Liver (tissue), 8 donors: ENCODE measurements at regions not wholly inside any gene's neighbourhood (a gene's known extent, or its start where the extent isn't known, plus 50 kb on each side); places are given as distances from the start of the nearest gene placed in this dataset.

Experiments used
- DNase-seq: peaks from one replicate; pipeline ENCODE4 v3.0.0-alpha.2; 2017; ENCODE audit warnings: low spot score
- H3K27ac ChIP-seq, 2 donors: one replicate each; pipeline ENCODE4 v1.7.0; 2013; ENCODE audit warnings: inconsistent platforms in 2 of 2, low read length in 2 of 2, control low read depth in 1 of 2, low read depth in 1 of 2, mild to moderate bottlenecking in 1 of 2
- H3K27me3 ChIP-seq, 4 donors: one replicate each; pipeline versions ENCODE4 v1.6.1 to v1.7.0; 2013; ENCODE audit warnings: low read length in 3 of 4, inconsistent platforms in 1 of 4, mild to moderate bottlenecking in 1 of 4, moderate library complexity in 1 of 4; ENCODE audit not compliant: control insufficient read depth in 4 of 4, insufficient read depth in 4 of 4
- H3K36me3 ChIP-seq, 4 donors: one replicate each; pipeline versions ENCODE4 v1.6.1 to v1.7.0; 2013; ENCODE audit warnings: low read length in 3 of 4, mild to moderate bottlenecking in 3 of 4, low read depth in 1 of 4, moderate library complexity in 1 of 4; ENCODE audit not compliant: control insufficient read depth in 4 of 4, insufficient read depth in 3 of 4
- H3K4me1 ChIP-seq, 4 donors: one replicate each; pipeline versions ENCODE4 v1.6.1 to v1.7.0; 2013; ENCODE audit warnings: low read length in 3 of 4, mild to moderate bottlenecking in 3 of 4, moderate library complexity in 1 of 4; ENCODE audit not compliant: control insufficient read depth in 4 of 4, insufficient read depth in 4 of 4
- H3K4me3 ChIP-seq, 3 donors: one replicate each; pipeline versions ENCODE4 v1.6.1 to v1.7.0; 2013; ENCODE audit warnings: low read length in 3 of 3, control low read depth in 1 of 3, low read depth in 1 of 3, mild to moderate bottlenecking in 1 of 3
- H3K9ac ChIP-seq, 2 donors: one replicate each; pipeline ENCODE4 v1.7.0; 2013; ENCODE audit warnings: low read length in 2 of 2, mild to moderate bottlenecking in 2 of 2, moderate library complexity in 2 of 2, control low read depth in 1 of 2, low read depth in 1 of 2
- H3K9me3 ChIP-seq, 4 donors: one replicate each; pipeline versions ENCODE4 v1.6.1 to v1.7.0; 2013; ENCODE audit warnings: low read length in 3 of 4; ENCODE audit not compliant: control insufficient read depth in 4 of 4
- EGR1 ChIP-seq, 2 donors: IDR thresholded peaks; 2 replicates each; pipeline ENCODE4 v1.6.1; 2016 to 2018; ENCODE audit warnings: antibody characterized with exemption in 2 of 2, low read depth in 2 of 2
- FOXA1 ChIP-seq: IDR thresholded peaks from 2 replicates; pipeline ENCODE4 v1.6.1; 2016; ENCODE audit warnings: antibody characterized with exemption
- FOXA2 ChIP-seq: IDR thresholded peaks from 2 replicates; pipeline ENCODE4 v1.6.1; 2016; ENCODE audit warnings: antibody characterized with exemption
- GABPA ChIP-seq, 2 donors: IDR thresholded peaks in 1 of 2; conservative IDR thresholded peaks in 1 of 2; 2 replicates each; pipeline ENCODE4 v1.6.1; 2016; ENCODE audit warnings: antibody characterized with exemption in 2 of 2, mild to moderate bottlenecking in 1 of 2, moderate library complexity in 1 of 2
- HNF4A ChIP-seq, 2 donors: conservative IDR thresholded peaks; 2 replicates each; pipeline ENCODE4 v1.6.1; 2016; ENCODE audit warnings: antibody characterized with exemption in 2 of 2, mild to moderate bottlenecking in 2 of 2
- HNF4G ChIP-seq: IDR thresholded peaks from 2 replicates; pipeline ENCODE4 v1.6.1; 2016; ENCODE audit warnings: antibody characterized with exemption
- RAD21 ChIP-seq, 2 donors: IDR thresholded peaks; 2 replicates each; pipeline ENCODE4 v1.6.1; 2016; ENCODE audit warnings: antibody characterized with exemption in 2 of 2, mild to moderate bottlenecking in 2 of 2
- RXRA ChIP-seq, 2 donors: IDR thresholded peaks; 2 replicates each; pipeline ENCODE4 v1.6.1; 2017 to 2018; ENCODE audit warnings: antibody characterized with exemption in 2 of 2, mild to moderate bottlenecking in 1 of 2
- SP1 ChIP-seq: IDR thresholded peaks from 2 replicates; pipeline ENCODE4 v1.6.1; 2018; ENCODE audit warnings: antibody characterized with exemption, mild to moderate bottlenecking
- TAF1 ChIP-seq: conservative IDR thresholded peaks from 2 replicates; pipeline ENCODE4 v1.6.1; 2016; ENCODE audit warnings: antibody characterized with exemption, mild to moderate bottlenecking
- WGBS: extraction: QIAGEN DNeasy Blood & Tissue Kit; methylation state at CpG from one replicate; pipeline ENCODE4 v1.1.7; 2013; 5-methylcytosine and 5-hydroxymethylcytosine counted together
- TF ChIP-seq, protein P1 (sequence below): IDR thresholded peaks from 2 replicates; pipeline ENCODE4 v1.6.1; 2016; ENCODE audit warnings: antibody characterized with exemption
- TF ChIP-seq, protein P2 (sequence below): IDR thresholded peaks from 2 replicates; pipeline ENCODE4 v1.6.1; 2016; ENCODE audit warnings: antibody characterized with exemption
- TF ChIP-seq, protein P3 (sequence below): IDR thresholded peaks from 2 replicates; pipeline ENCODE4 v1.6.1; 2016; ENCODE audit warnings: antibody characterized with exemption
- TF ChIP-seq, protein P4 (sequence below): IDR thresholded peaks from 2 replicates; pipeline ENCODE4 v1.6.1; 2016; ENCODE audit warnings: antibody characterized with exemption, mild to moderate bottlenecking
- TF ChIP-seq, protein P5 (sequence below): fragments of 150-350 bp; IDR thresholded peaks from 2 replicates; pipeline ENCODE4 v1.5.1; 2017; ENCODE audit warnings: improper control_type of control experiment, low read depth, low read length; ENCODE audit not compliant: missing input control
- donor health status: healthy.
- donor health status: healthy.
- donor health status: healthy.
- donor health status: healthy.
- donor health status: healthy.

DNA sequence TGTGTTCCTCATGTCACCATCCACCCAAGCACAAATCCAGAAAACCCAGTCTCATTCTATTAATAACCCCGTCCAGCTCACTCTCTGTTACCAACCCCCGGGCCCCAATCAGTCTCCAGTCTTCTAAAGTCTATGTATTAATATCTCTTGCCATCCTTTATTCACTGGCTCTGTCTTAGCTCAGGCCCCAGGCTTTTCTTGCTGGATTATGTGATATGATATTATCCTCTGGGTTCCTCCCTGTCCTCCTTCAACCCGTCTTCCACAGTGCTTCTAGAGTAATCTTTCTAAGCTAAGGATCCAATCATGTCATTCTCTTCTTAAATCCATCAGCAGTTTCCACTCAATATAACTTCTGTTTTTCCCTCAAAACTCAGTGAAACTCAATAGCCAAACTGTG lies 240.5 kb upstream of the OSR1 start:
- Histone ChIP-seq H3K9ac (no peak overlapping the region), H3K36me3 (no peaks in the 10 kb centered on the region), H3K4me1 (no peaks in the 10 kb centered on the region), H3K27me3 (no peaks in the 10 kb centered on the region), H3K4me3 (no peak overlapping the region), H3K9me3 (no peaks in the 10 kb centered on the region), H3K27ac (no peak overlapping the region)
- TF ChIP-seq, protein P1, sequence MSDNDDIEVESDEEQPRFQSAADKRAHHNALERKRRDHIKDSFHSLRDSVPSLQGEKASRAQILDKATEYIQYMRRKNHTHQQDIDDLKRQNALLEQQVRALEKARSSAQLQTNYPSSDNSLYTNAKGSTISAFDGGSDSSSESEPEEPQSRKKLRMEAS, result no peak
- TF ChIP-seq EGR1 (IDR thresholded peaks at IDR 0.05; ENCODE audit: low read depth in 2 of 2) (no peak), SP1 (no peak), TAF1 (no peak), RXRA (IDR thresholded peaks at IDR 0.05) (no peak), FOXA2 (no peak), FOXA1 (no peak), GABPA (IDR thresholded peaks at IDR 0.05 in 1 of 2, conservative IDR thresholded peaks at IDR 0.05 in 1 of 2) (no peak), RAD21 (IDR thresholded peaks at IDR 0.05) (no peak)
- TF ChIP-seq, protein P2, sequence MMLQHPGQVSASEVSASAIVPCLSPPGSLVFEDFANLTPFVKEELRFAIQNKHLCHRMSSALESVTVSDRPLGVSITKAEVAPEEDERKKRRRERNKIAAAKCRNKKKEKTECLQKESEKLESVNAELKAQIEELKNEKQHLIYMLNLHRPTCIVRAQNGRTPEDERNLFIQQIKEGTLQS, result no peak
- TF ChIP-seq, protein P3, sequence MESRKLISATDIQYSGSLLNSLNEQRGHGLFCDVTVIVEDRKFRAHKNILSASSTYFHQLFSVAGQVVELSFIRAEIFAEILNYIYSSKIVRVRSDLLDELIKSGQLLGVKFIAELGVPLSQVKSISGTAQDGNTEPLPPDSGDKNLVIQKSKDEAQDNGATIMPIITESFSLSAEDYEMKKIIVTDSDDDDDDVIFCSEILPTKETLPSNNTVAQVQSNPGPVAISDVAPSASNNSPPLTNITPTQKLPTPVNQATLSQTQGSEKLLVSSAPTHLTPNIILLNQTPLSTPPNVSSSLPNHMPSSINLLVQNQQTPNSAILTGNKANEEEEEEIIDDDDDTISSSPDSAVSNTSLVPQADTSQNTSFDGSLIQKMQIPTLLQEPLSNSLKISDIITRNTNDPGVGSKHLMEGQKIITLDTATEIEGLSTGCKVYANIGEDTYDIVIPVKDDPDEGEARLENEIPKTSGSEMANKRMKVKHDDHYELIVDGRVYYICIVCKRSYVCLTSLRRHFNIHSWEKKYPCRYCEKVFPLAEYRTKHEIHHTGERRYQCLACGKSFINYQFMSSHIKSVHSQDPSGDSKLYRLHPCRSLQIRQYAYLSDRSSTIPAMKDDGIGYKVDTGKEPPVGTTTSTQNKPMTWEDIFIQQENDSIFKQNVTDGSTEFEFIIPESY, result no peak
- TF ChIP-seq, protein P4, sequence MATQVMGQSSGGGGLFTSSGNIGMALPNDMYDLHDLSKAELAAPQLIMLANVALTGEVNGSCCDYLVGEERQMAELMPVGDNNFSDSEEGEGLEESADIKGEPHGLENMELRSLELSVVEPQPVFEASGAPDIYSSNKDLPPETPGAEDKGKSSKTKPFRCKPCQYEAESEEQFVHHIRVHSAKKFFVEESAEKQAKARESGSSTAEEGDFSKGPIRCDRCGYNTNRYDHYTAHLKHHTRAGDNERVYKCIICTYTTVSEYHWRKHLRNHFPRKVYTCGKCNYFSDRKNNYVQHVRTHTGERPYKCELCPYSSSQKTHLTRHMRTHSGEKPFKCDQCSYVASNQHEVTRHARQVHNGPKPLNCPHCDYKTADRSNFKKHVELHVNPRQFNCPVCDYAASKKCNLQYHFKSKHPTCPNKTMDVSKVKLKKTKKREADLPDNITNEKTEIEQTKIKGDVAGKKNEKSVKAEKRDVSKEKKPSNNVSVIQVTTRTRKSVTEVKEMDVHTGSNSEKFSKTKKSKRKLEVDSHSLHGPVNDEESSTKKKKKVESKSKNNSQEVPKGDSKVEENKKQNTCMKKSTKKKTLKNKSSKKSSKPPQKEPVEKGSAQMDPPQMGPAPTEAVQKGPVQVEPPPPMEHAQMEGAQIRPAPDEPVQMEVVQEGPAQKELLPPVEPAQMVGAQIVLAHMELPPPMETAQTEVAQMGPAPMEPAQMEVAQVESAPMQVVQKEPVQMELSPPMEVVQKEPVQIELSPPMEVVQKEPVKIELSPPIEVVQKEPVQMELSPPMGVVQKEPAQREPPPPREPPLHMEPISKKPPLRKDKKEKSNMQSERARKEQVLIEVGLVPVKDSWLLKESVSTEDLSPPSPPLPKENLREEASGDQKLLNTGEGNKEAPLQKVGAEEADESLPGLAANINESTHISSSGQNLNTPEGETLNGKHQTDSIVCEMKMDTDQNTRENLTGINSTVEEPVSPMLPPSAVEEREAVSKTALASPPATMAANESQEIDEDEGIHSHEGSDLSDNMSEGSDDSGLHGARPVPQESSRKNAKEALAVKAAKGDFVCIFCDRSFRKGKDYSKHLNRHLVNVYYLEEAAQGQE, result no peak
- TF ChIP-seq, protein P5, sequence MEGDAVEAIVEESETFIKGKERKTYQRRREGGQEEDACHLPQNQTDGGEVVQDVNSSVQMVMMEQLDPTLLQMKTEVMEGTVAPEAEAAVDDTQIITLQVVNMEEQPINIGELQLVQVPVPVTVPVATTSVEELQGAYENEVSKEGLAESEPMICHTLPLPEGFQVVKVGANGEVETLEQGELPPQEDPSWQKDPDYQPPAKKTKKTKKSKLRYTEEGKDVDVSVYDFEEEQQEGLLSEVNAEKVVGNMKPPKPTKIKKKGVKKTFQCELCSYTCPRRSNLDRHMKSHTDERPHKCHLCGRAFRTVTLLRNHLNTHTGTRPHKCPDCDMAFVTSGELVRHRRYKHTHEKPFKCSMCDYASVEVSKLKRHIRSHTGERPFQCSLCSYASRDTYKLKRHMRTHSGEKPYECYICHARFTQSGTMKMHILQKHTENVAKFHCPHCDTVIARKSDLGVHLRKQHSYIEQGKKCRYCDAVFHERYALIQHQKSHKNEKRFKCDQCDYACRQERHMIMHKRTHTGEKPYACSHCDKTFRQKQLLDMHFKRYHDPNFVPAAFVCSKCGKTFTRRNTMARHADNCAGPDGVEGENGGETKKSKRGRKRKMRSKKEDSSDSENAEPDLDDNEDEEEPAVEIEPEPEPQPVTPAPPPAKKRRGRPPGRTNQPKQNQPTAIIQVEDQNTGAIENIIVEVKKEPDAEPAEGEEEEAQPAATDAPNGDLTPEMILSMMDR, result no peak
- no peak for DNase-seq
- 82% methylated on average over 3 of the region's 3 CpGs for WGBS

DNA sequence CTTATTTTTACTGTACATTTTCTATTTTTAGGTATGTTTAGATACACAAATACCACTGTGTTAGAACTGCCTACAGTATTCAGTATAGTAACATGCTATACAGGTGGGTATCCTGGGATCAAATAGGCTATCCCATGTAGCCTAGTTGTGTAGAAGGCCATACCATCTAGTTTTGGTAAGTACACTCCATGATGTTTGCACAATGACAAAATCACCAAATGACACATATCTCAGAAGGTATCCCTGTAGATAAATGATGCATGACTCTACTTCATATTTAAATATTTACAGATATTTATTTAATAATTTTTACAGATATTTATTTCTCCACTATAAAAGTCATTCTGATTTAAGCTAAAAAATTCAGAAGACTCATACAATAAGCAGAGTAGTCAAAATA lies 233.8 kb upstream of the OSR1 start:
- no peaks in the 10 kb centered on the region for H3K4me1 ChIP-seq
- no peak overlapping the region for H3K9ac ChIP-seq
- DNase-seq, result no peak
- no peaks in the 10 kb centered on the region for H3K27me3 ChIP-seq
- H3K4me3 ChIP-seq, result no peak overlapping the region
- no peak for TF ChIP-seq SP1
- TF ChIP-seq, protein P1, result no peak
- TF ChIP-seq, protein P3, result no peak
- no peak for TF ChIP-seq HNF4G
- no peak for TF ChIP-seq HNF4A (conservative IDR thresholded peaks at IDR 0.05)
- no peaks in the 10 kb centered on the region for H3K9me3 ChIP-seq
- no peaks in the 10 kb centered on the region for H3K36me3 ChIP-seq
- H3K27ac ChIP-seq, result no peak overlapping the region
